Activated T-cell treated with anti-CD3 and anti-CD28 coated beads, Interleukin-2, amount 50 U/mL, for 4 hours (primary cell): ENCODE measurements at regions not wholly inside any gene's neighbourhood (a gene's known extent, or its start where the extent isn't known, plus 50 kb on each side); places are given as distances from the start of the nearest gene placed in this dataset.

ENCODE experiments used
- ATAC-seq, 2 donors: fragments of 200-7000 bp; cut with Tn5 transposase; one replicate each; pipeline ENCODE4 v1.10.0; 2021
- DNase-seq: peaks from one replicate; pipeline ENCODE4 v3.0.0-alpha.2; 2020
- H3K27me3 Mint-ChIP-seq: one replicate; pipeline ENCODE4 v1.8.0; 2021; ENCODE audit warnings: low read depth, mixed read lengths
- H3K36me3 Mint-ChIP-seq: one replicate; pipeline ENCODE4 v1.8.0; 2022; ENCODE audit warnings: mixed read lengths; ENCODE audit not compliant: insufficient read depth
- H3K4me1 Mint-ChIP-seq: one replicate; pipeline ENCODE4 v1.8.0; 2021; ENCODE audit warnings: low read depth, mixed read lengths
- H3K4me3 Mint-ChIP-seq: one replicate; pipeline ENCODE4 v1.8.0; 2021; ENCODE audit warnings: mild to moderate bottlenecking, moderate library complexity, mixed read lengths
- H3K9me3 Mint-ChIP-seq: one replicate; pipeline ENCODE4 v1.8.0; 2021; ENCODE audit warnings: mixed read lengths

GRCh38 chr14:103256406-103256805, 77.6 kb upstream of the EIF5 start:
- Mint-ChIP-seq H3K36me3 (no peaks in the 10 kb centered on the region), H3K9me3 (peaks cover 4% of the 10 kb centered on the region)

GRCh38 chr14:103257211-103257962, 76.7 kb upstream of the EIF5 start:
- Mint-ChIP-seq H3K9me3 (no peaks in the 10 kb centered on the region), H3K4me1 (peaks cover 8% of the 10 kb centered on the region), H3K27me3 (peaks cover 20% of the 10 kb centered on the region), H3K4me3 (no peak overlapping the region), H3K36me3 (no peaks in the 10 kb centered on the region)
- no peak for ATAC-seq
- DNase-seq = no peak

More at GRCh38 chr14:103256406-103256805, 77.6 kb upstream of the EIF5 start:
- Mint-ChIP-seq H3K4me1 (peaks cover 8% of the 10 kb centered on the region), H3K4me3 (no peak overlapping the region), H3K27me3 (peaks cover 25% of the 10 kb centered on the region)
- DNase-seq (no peak), ATAC-seq (no peak)

- no peaks in the 10 kb centered on the region for H3K9me3 Mint-ChIP-seq
Measured at GRCh38 chr14:103258211-103258610, 75.8 kb upstream of the EIF5 start.

GRCh38 chr14:103259184-103259583, 74.9 kb upstream of the EIF5 start:
- ATAC-seq (no peak), DNase-seq (no peak)
- Mint-ChIP-seq H3K4me3 (no peak overlapping the region), H3K36me3 (no peaks in the 10 kb centered on the region), H3K4me1 (peaks cover 8% of the 10 kb centered on the region), H3K9me3 (no peaks in the 10 kb centered on the region), H3K27me3 (peaks cover 12% of the 10 kb centered on the region)

More at GRCh38 chr14:103258211-103258610, 75.8 kb upstream of the EIF5 start:
- ATAC-seq (no peak), DNase-seq (no peak)
- no peaks in the 10 kb centered on the region for H3K36me3 Mint-ChIP-seq
- no peak overlapping the region for H3K4me3 Mint-ChIP-seq
- H3K27me3 Mint-ChIP-seq = peaks cover 15% of the 10 kb centered on the region
- H3K4me1 Mint-ChIP-seq = peaks cover 8% of the 10 kb centered on the region

GRCh38 chr14:103259801-103260628, 74.0 kb upstream of the EIF5 start:
- Mint-ChIP-seq H3K4me1 (peaks cover 8% of the 10 kb centered on the region), H3K36me3 (no peaks in the 10 kb centered on the region), H3K27me3 (peaks cover 13% of the 10 kb centered on the region), H3K9me3 (no peaks in the 10 kb centered on the region), H3K4me3 (peak overlapping the region; percentile 44)
- no peak for DNase-seq
- no peak for ATAC-seq

- peaks cover 15% of the 10 kb centered on the region for H3K27me3 Mint-ChIP-seq
- no peak for DNase-seq
- peaks cover 8% of the 10 kb centered on the region for H3K4me1 Mint-ChIP-seq
- no peak for ATAC-seq
- H3K9me3 Mint-ChIP-seq = no peaks in the 10 kb centered on the region
- peak overlapping the region; percentile 44 for H3K4me3 Mint-ChIP-seq
- no peaks in the 10 kb centered on the region for H3K36me3 Mint-ChIP-seq
Measured at GRCh38 chr14:103260629-103261124, 73.4 kb upstream of the EIF5 start.

GRCh38 chr14:103267226-103267910, 66.7 kb upstream of the EIF5 start:
- Mint-ChIP-seq H3K4me3 (no peak overlapping the region), H3K27me3 (peaks cover 51% of the 10 kb centered on the region), H3K4me1 (no peaks in the 10 kb centered on the region), H3K36me3 (no peaks in the 10 kb centered on the region), H3K9me3 (no peaks in the 10 kb centered on the region)
- DNase-seq (no peak), ATAC-seq (no peak)

- Mint-ChIP-seq H3K27me3 (peaks cover 61% of the 10 kb centered on the region), H3K4me3 (no peak overlapping the region), H3K36me3 (no peaks in the 10 kb centered on the region), H3K9me3 (peaks cover 5% of the 10 kb centered on the region), H3K4me1 (no peaks in the 10 kb centered on the region)
- no peak for DNase-seq
- ATAC-seq = no peak
Measured at GRCh38 chr14:103271189-103271588, 62.8 kb upstream of the EIF5 start.

GRCh38 chr14:103273145-103273744, 60.8 kb upstream of the EIF5 start:
- no peaks in the 10 kb centered on the region for H3K4me1 Mint-ChIP-seq
- DNase-seq (no peak), ATAC-seq (no peak)
- H3K4me3 Mint-ChIP-seq = no peak overlapping the region
- peaks cover 59% of the 10 kb centered on the region for H3K27me3 Mint-ChIP-seq
- H3K9me3 Mint-ChIP-seq = peaks cover 5% of the 10 kb centered on the region
- H3K36me3 Mint-ChIP-seq = no peaks in the 10 kb centered on the region

GRCh38 chr14:103273745-103274615, 60.1 kb upstream of the EIF5 start:
- peaks cover 5% of the 10 kb centered on the region for H3K9me3 Mint-ChIP-seq
- H3K4me1 Mint-ChIP-seq = no peaks in the 10 kb centered on the region
- ATAC-seq (peak in 1 of 2 donors; percentile 23), DNase-seq (no peak)
- peaks cover 60% of the 10 kb centered on the region for H3K27me3 Mint-ChIP-seq
- H3K36me3 Mint-ChIP-seq = no peaks in the 10 kb centered on the region
- H3K4me3 Mint-ChIP-seq = no peak overlapping the region

- Mint-ChIP-seq H3K4me3 (no peak overlapping the region), H3K27me3 (peaks cover 57% of the 10 kb centered on the region), H3K4me1 (peaks cover 4% of the 10 kb centered on the region), H3K36me3 (no peaks in the 10 kb centered on the region), H3K9me3 (peaks cover 5% of the 10 kb centered on the region)
- DNase-seq = no peak
- no peak for ATAC-seq
Measured at GRCh38 chr14:103275000-103275399, 59.0 kb upstream of the EIF5 start.

GRCh38 chr14:103277931-103278330, 56.1 kb upstream of the EIF5 start:
- peaks cover 5% of the 10 kb centered on the region for H3K9me3 Mint-ChIP-seq
- H3K4me1 Mint-ChIP-seq = peaks cover 10% of the 10 kb centered on the region
- ATAC-seq (no peak), DNase-seq (no peak)
- peaks cover 66% of the 10 kb centered on the region for H3K27me3 Mint-ChIP-seq
- no peaks in the 10 kb centered on the region for H3K36me3 Mint-ChIP-seq
- no peak overlapping the region for H3K4me3 Mint-ChIP-seq
